ENCODE measurements at regions not wholly inside any gene's neighbourhood (a gene's known extent, or its start where the extent isn't known, plus 50 kb on each side); places are given as distances from the start of the nearest gene placed in this dataset.
"Not testable (repeated sequence)": the region's sequence is repeated elsewhere in the genome, so short reads cannot be mapped to it uniquely, and the experiment has no call there.

DNA sequence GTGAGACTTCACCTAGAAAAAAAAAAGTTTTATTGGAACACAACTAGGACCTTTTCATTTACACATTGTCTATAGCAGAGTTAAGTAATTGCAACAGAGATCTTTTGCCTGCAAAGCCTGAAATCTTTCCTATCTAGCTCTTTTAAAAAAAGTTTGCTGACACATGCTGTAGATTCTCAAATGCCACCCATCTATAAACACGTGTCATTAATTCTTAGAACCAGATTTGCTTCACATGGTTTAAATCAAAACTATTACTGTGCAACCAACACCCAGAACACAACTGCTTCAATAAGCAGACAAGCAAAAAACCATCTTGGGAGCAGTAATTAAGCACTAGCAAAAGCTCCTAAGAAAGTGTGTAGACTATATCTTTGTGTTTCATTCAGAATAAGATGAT is 55.0 kb downstream of the OXSM start:
- DNase-seq: no peak

DNA sequence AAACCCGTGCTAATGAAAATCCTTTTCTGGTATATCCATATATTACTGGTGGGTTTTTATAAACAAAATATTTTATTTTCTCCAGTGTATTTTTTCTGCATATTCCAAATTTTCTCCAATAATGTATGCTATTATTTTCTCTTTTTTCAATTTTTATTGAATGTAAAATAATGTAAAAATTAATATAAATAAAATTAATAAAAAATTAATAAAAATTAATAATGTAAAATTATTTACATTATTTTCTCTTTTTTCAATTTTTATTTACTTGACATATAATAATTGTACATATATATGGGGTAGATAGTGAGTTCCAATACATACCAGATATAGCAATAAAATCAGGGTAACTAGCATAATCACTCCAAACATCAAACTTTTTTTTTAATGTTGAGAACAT is 56.4 kb downstream of the OXSM start:
- no peak for DNase-seq

DNA sequence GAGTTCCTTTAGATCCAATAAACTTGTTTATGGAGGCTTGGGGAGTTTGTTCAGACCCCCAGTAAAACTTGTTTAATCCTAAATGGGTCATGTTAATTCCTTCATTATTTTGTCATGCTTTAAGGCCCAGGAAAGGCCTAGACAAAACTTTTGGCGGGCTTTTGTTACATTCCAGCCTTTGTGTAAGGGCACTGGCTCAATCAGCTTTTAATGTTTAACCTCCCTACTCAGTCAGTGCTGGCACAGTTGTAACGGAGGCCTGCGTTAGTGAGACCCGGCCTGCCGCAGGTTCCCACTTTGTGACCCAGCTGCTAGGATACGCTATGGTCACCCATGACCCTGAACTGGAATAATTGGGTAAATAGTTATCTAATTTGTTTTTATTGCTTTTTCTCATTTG is 59.2 kb downstream of the OXSM start:
- no peak for DNase-seq

DNA sequence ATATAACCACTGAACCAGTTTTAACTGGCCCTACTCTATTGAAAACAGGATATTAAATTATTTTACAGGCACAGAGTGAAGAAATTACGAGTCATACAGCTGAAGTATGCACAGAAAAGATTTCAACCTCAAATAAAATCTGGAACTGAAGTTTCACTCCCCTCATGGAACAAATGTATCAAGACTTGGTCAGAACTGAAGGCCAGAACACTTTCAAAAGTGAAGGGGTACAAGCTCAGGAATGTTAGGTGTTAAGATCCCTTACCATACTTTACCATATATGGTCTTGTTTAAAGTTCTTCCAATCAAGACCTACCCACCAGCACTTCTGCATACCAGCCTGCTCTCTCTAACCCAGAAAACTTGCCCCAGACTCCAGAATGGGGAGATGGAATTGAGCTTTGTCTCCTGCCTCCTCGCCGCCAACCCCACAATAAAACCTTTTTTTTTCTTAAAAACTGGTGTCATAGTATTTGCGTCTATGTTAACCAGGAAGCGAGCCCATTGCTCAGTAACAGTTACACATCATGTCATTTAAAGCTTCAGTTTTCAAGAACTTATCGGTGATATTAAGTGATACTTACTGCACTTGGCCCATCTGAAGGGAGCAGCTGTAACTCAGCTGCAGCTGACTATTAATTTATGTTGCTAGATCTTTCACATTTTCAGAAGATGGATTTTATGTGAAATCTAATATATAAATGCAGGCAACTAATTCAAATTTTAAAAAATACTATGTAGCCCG is 59.9 kb downstream of the OXSM start:
- DNase-seq: no peak

DNA sequence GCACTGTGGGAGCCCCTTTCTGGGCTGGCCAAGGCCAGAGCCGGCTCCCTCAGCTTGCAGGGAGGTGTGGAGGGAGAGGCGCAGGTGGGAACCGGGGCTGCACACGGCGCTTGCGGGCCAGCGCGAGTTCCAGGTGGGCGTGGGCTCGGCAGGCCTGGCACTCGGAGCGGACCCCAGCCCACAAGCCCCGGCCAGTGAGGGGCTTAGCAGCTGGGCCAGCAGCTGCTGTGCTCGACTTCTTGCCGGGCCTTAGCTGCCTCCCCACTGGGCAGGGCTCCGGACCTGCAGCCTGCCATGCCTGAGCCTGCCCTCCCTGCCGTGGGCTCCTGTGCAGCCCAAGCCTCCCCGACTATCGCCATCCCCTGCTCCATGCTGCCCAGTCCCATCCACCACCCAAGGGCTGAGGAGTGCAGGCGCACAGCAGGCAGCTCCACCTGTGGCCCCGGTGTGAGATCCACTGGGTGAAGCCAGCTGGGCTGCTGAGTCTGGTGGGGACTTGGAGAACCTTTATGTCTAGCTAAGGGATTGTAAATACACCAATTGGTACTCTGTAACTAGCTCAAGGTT is 61.9 kb downstream of the OXSM start:
- not testable (repeated sequence) for DNase-seq

DNA sequence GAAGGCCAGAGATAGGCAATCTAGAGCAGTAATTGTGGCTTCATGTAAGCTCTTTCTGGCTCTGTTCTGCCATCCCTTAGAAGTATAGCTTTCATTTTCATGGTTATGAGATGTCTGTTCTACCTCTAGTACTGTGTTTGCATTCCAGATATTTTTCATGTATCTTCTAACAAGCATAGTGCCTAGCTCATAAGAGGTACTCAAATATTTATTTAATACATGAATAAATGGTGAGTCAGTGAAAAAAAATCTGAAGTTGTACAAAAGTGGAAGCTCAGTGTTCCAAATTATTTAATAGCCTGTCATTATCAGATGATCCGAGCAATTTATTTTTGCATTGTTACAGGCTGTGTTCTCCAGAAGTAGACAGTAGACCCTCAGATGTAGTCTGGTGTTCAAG is 64.3 kb downstream of the OXSM start:
- DNase-seq: no peak

DNA sequence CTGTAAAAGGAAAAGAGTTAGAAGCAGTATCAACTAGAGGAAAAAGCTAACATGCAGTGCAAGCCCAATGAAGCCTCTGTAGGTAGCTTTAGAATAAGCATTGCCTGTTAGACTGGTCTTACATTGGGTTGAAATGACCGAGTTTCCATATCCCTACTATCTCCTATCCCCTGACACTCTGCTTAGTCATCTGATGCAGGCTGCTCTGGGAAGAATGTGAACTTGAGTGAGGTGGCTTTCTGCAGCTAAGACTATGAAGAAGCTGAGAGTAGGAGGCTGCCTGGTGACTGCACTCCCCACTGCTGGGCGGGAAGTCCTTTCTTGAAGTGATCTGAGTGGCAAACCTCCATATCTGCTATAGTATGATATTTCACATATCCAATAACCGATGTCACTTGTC is 64.7 kb downstream of the OXSM start:
- no peak for DNase-seq

DNA sequence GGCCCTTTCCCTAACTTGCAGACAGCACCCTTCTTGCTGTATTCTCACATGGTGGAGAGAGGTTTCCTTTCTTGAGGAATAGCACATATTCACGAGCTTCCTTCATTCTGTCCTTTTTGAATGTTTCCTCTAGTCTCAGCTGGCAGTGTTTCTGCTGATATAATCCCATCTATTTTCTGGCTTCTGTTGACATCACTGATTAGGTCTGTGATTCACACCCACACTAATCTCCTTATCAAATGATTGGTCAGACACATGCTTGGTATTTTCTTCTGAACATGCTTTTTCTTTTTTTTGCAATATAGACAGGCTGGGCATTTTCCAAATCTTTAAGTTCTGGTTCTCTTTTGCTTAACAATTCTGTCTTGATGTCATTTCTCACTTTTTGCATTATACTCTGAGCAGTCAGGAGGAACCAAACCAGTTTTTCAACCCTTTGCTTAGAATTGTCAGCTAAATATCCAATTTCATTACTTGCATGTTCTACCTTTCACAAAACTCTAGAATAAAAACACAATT is 65.4 kb downstream of the OXSM start:
- no peak for DNase-seq

DNA sequence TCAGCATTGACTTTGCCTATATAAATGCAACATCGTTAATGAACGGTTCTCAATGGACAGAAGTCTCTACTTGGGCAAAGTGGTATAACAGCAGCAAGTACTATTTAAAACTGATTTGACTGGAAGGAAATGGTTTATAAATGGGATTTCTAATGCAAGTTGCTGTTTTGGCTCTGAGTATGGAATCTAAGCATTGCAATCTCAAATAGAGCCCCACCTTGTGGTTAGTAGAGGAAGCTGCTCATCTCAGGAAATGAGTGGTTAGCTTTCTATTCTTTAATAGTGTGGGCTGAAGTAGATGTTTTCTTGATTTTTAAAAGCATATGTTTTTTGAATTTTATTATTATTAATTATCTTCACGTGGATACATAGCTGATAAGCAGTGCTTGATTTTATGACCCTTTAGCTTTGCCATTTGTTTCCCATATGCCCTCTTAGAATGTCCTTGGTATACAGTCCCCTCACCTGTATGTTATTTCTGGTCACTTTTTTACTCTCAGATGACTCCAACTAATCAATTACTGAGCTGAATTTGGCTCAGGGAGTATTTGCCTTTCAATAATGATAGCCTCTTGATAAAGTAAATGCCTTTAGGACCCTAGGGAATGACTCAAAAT is 67.1 kb downstream of the OXSM start:
- DNase-seq: no peak

DNA sequence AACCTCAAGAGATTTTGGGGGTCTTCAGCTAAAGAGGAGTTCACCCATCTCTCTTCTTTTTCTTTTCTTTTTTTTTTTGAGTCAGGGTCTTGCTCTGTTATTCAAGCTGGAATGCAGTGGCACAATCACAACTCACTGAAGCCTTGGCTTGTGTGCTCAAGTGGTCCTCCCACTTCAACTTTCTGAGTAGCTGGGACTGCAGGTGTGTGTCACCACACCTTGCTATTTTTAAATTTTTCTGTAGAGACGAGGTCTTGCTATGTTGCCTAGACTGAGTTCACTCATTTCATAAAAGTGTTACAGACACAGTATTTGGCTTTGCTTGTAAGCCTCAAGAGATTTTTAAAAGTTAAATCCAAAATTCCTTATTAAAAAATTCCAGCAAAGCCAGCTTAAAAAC is 71.7 kb downstream of the OXSM start:
- DNase-seq: no peak

DNA sequence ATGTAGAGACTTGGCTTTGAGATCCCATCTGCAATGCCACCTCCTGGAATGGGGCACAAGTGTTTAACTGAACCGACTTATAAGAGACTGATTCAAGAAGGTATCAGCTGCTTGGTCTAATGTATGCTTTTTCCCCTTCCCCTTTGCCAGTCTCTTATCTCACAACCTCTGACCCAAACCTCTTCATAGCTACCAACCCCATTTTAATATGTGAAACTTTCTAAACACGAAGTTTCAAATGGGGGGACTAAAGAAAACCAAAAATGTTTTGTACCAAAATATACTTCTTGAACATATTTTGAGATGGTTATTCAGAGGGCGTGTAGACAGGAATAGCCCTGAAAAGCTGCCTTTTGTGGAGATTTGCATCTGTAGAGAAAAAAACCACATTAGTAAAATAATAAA is 73.1 kb downstream of the OXSM start:
- no peak for DNase-seq

DNA sequence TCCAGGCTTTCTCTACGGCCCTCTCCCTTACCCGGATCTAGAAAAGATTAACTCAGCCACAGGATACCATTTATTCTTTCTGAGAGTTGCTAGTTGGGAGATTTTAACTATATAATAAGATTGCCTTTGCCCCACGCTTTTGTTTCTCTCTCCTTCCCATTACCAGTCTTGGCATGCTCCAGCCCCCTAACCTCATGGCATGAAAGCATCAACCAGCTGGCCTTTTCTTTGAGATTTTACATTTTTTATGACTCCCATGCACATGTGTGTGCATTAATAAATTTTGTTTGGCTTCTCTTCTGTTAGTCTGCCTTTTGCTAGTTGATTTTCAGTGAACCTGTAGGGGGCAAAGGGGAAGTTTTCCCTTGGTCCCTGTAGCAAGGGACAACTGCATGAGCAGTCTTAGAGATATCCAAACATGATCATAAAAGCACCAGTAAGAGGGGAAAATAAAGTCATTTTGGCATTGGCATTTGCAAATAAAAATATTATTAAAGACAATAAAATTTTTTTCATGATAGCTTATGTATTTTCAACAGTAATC is 73.6 kb downstream of the OXSM start:
- DNase-seq: no peak

DNA sequence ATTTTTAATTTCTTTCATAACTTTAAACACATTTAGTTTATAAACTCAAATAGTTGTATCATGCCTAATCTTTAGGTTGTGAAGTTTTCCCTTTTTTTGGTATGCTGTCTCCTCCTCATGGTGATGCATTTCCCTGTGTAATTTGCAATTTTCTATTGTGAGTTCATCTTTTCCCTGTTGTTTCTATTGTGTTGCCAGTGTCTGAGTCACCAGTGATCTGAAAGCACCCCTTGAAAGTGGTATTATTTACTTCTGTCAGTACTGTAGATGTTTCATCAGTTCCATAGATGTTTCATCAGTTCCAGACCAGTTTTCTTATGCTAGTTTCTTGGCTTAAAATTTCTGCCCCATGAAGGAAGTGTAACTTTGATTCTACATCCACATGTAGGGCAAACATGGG is 80.6 kb downstream of the OXSM start:
- no peak for DNase-seq

DNA sequence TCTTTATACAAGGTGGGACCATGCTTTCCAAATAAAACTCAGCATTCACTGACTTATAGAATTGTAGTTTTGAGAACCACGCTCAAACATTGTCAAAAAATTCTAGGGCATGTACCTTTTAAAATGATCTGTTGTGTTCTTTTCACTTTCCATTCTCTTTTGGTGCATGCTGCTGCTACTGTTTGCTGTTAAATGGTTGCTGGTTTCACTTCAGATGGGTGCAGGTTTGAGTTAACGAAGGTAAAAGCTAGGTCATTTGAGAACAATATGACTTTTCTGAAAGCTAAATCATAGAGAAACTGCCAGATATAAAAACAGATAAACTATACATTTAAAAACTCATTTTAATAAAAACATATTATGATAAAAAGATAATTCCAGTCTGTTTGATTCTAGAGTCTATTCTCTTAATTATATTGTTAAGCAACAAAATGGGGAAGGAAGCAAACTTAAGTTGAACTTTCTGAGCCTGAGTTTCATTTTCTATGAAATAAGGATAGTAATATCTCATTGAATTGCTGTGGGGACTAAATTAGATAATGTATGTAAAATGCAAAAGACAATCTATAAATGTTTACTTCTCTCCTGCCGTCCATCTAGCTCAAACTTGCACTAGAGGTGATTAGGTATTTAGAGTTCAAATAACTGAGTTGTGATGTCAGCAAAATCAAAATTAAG is 82.4 kb downstream of the OXSM start:
- no peak for DNase-seq

DNA sequence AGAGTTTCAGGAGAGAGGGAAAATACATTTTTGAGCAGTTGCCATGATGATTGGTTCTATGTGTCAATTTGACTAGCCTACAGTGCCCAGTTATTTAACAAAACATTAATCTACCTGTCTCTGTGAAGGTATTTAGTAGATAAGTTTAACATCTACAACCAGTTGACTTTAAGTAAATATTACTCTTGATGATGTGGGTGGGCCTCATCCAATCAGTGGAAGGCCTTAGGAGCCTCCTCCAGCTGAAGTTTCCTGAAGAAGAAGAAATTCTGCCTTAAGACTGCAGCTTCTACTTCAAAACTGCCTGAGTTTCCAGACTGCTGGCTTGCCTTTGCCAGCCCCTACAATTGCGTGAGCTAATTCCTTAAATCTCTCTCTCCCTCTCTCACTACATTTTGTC is 93.6 kb downstream of the OXSM start:
- no peak for DNase-seq

DNA sequence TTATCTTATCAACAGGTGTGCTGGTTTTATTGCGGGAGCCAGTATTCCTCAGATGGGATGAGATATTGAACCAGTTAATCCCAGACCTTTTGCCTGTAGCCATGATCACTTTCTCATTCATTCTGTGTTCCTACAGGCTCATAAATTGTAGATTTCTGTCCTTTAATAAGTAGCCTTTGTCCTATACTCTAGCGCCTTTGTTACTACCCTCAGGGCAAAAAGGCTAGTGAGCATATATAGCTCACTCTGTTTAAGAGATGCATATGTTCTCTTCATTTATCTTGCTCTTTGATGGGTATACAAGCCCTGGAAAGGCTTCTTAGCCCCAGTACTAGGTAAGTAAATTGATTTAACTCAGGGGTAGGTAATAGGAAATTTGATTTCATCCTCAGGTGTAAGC is 95.1 kb downstream of the OXSM start:
- no peak for DNase-seq

DNA sequence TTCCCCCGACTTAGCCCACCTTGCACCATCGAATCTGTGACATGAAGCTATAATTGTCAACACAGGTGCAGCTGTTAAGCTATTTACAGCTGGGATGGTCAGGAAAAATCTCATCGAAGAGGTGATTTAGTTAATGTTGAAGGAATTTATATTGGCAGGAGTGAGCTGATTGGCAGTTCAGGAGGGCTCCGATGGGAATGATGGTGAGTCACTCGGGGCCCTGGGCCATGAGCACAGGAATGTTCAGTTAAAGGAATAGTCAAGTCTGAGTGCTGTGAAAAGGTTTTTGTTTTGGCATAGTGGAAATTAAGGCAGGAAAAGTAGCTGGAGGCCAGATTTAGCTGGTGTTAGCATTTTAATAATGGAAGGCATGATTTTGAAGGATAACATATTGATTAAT is 95.7 kb downstream of the OXSM start:
- DNase-seq: no peak

DNA sequence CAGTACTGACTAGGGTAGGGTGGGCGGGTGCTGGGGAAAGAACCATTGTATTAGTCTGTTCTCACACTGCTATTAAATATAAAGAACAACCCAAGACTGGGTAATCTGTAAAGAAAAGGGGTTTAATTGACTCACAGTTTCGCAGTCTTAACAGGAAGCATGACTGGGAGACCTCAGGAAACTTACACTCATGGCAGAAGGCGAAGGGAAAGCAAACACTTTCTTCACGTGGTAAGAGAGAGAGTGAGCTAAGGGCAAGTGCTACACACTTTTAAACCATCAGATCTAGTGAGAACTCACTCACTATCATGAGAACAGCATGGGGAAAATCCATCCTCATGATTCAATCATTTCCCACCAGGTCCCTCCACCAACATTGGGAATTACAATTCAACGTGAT is 98.0 kb downstream of the OXSM start:
- no peak for DNase-seq

DNA sequence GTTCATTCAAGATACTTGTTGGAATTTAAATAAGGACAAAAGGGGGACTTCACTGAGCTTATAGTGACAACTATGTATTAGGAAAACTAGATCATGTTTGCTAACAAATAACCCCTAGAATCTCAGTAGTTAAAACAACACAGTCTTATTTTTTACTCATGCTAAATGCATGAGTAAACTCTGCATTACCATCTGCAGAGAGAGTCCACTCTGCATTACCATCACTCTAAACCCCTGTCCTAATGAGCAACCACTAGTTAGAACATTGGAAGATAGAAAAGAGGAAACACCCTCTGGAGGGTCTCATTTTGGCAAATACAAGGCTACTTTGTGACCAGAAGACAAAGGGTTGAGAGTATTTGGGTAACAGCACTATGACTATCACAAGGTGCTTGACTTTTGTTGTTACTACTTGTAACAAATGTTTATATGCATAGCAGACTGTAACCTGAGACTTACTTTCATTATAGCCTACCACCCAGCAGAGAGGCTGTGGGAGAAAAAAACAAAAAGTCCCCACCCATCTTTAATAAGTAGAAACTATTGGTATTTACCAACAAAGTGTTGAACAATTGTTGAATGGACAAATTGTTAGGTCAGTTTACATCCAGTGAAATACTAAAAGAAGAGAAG is 99.1 kb downstream of the OXSM start:
- DNase-seq: no peak

DNA sequence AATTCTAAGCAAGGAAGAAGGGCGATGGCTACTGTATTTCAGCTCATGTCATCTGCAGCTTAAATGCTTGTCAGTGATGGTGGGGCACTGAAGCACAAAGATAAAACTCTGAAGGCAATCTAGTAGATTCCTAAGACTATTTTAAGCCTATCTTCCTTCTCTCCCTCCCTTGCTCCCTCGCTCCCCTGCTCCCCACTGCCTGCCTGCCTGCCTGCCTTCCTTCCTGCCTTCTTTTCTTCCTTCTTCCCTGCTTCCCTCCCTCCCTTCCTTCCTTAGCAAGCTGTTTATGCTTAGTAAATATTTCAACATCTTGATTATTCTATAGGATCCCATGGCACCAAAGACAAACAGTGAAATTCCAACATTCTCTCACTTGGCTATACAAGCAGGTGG is 99.6 kb downstream of the OXSM start:
- DNase-seq: no peak

DNA sequence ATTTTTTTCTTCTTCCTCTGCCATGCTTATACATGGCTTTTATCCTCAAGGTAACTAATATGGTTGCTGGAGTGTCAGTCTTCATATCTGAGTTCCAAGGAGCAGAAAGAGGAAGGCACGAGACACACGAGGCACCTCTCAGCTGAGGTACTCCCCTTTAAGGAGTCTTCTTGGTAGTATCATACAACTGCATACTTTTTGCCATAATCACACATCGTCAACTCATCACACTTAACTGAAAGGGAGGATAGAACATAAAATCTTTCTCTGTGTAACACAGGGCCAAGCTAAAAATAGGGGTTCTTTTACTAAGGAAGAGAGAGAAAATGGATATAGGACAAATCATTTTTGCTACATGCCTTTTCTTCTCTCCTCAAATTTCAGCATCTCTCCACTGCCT is 104.2 kb downstream of the OXSM start:
- no peak for DNase-seq

DNA sequence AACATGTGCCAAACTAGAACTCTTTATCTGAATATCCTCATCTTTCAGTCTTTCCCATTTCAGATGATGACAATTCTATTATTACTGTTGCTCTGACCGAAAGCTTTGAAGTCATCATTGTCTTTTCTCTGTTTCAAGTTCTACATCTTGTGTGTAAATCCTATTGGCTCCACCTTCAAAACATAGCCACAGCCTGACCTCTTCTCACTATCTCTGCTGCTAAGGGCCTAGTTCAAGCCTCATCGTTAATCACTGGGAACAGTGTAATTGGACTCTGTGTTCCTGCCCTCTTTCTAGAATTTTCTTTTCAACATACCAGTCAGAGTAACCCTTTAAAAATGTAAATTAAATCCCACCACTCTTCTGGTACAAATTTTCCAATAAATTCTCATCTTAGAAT is 105.1 kb downstream of the OXSM start:
- no peak for DNase-seq

All from nucleus accumbens (tissue), 56 donors.